ENCODE measurements at regions not wholly inside any gene's neighbourhood (a gene's known extent, or its start where the extent isn't known, plus 50 kb on each side); places are given as distances from the start of the nearest gene placed in this dataset.
"Not testable (repeated sequence)": the region's sequence is repeated elsewhere in the genome, so short reads cannot be mapped to it uniquely, and the experiment has no call there.

- DNase-seq (ENCODE audit: low spot score): no peak
Measured at GRCh38 chr6:169926617-169927417, 175.4 kb downstream of the ERMARD start.

GRCh38 chr6:169923468-169924464 is 172.3 kb downstream of the ERMARD start:
- DNase-seq (ENCODE audit: low spot score): no peak

- DNase-seq (ENCODE audit: low spot score): no peak
Measured at GRCh38 chr6:169921853-169922824, 170.7 kb downstream of the ERMARD start.

- DNase-seq (ENCODE audit: low spot score): no peak
Measured at GRCh38 chr6:169921217-169921616, 169.8 kb downstream of the ERMARD start.

GRCh38 chr6:169920359-169921020 is 169.1 kb downstream of the ERMARD start:
- no peak for DNase-seq (ENCODE audit: low spot score)

- no peak for DNase-seq (ENCODE audit: low spot score)
Measured at GRCh38 chr6:169918954-169919549, 167.6 kb downstream of the ERMARD start.

- no peak for DNase-seq (ENCODE audit: low spot score)
Measured at GRCh38 chr6:169918239-169918953, 167.0 kb downstream of the ERMARD start.

- DNase-seq (ENCODE audit: low spot score): no peak
Measured at GRCh38 chr6:169917153-169917552, 165.7 kb downstream of the ERMARD start.

- DNase-seq (ENCODE audit: low spot score): no peak
Measured at GRCh38 chr6:169915769-169916550, 164.5 kb downstream of the ERMARD start.

GRCh38 chr6:169913745-169914144 is 162.3 kb downstream of the ERMARD start:
- not testable (repeated sequence) for DNase-seq (ENCODE audit: low spot score)

- no peak for DNase-seq (ENCODE audit: low spot score)
Measured at GRCh38 chr6:169913096-169913638, 161.7 kb downstream of the ERMARD start.

- no peak for DNase-seq (ENCODE audit: low spot score)
Measured at GRCh38 chr6:169912266-169913095, 161.1 kb downstream of the ERMARD start.

GRCh38 chr6:169911264-169912263 is 160.1 kb downstream of the ERMARD start:
- no peak for DNase-seq (ENCODE audit: low spot score)

- no peak for DNase-seq (ENCODE audit: low spot score)
Measured at GRCh38 chr6:169909113-169909512, 157.7 kb downstream of the ERMARD start.

- no peak for DNase-seq (ENCODE audit: low spot score)
Measured at GRCh38 chr6:169908403-169908933, 157.0 kb downstream of the ERMARD start.

- no peak for DNase-seq (ENCODE audit: low spot score)
Measured at GRCh38 chr6:169907419-169908115, 156.1 kb downstream of the ERMARD start.

Data from AG08396 (cell line).